Activated naive CD4-positive, alpha-beta T cell treated with anti-CD3 and anti-CD28 coated beads, Interleukin-2, amount 50 U/mL, for 16 hours (primary cell): ENCODE measurements at regions not wholly inside any gene's neighbourhood (a gene's known extent, or its start where the extent isn't known, plus 50 kb on each side); places are given as distances from the start of the nearest gene placed in this dataset.
"Not testable (repeated sequence)": the region's sequence is repeated elsewhere in the genome, so short reads cannot be mapped to it uniquely, and the experiment has no call there.

Experiments used
- DNase-seq: peaks from one replicate; pipeline ENCODE4 v3.0.0-alpha.2; 2020

GRCh38 chr18:70398076-70398475, 109.2 kb downstream of the SOCS6 start:
- no peak for DNase-seq

GRCh38 chr18:70397259-70397925, 108.5 kb downstream of the SOCS6 start:
- DNase-seq: no peak

- DNase-seq: not testable (repeated sequence)
Observed at GRCh38 chr18:70395771-70396170, 106.9 kb downstream of the SOCS6 start.

- no peak for DNase-seq
Observed at GRCh38 chr18:70394672-70395071, 105.8 kb downstream of the SOCS6 start.

GRCh38 chr18:70390371-70391090, 101.7 kb downstream of the SOCS6 start:
- no peak for DNase-seq

- not testable (repeated sequence) for DNase-seq
Observed at GRCh38 chr18:70389036-70389435, 100.2 kb downstream of the SOCS6 start.

GRCh38 chr18:70387027-70387426, 98.2 kb downstream of the SOCS6 start:
- DNase-seq: no peak

GRCh38 chr18:70386582-70386981, 97.7 kb downstream of the SOCS6 start:
- no peak for DNase-seq

- no peak for DNase-seq
Observed at GRCh38 chr18:70385474-70385873, 96.6 kb downstream of the SOCS6 start.

GRCh38 chr18:70384181-70384790, 95.4 kb downstream of the SOCS6 start:
- DNase-seq: no peak

GRCh38 chr18:70382992-70383717, 94.3 kb downstream of the SOCS6 start:
- no peak for DNase-seq

GRCh38 chr18:70382017-70382416, 93.2 kb downstream of the SOCS6 start:
- no peak for DNase-seq

GRCh38 chr18:70380915-70381896, 92.4 kb downstream of the SOCS6 start:
- no peak for DNase-seq
